Testis (tissue), 2 donors: ENCODE measurements at regions not wholly inside any gene's neighbourhood (a gene's known extent, or its start where the extent isn't known, plus 50 kb on each side); places are given as distances from the start of the nearest gene placed in this dataset.

Experiments used
- CTCF ChIP-seq, 3 experiments: fragments of 450-650 bp in 2 of 3; fragments of 200-600 bp in 1 of 3; sonication (generic) in 1 of 3; IDR thresholded peaks; one replicate each; pipeline ENCODE4 v1.5.1; 2016 to 2019; ENCODE audit warnings: antibody characterized with exemption in 3 of 3, mild to moderate bottlenecking in 2 of 3, moderate library complexity in 1 of 3
- POLR2A ChIP-seq: fragments of 450-650 bp; IDR thresholded peaks from one replicate; pipeline ENCODE4 v1.6.1; 2017; ENCODE audit warnings: antibody characterized with exemption, mild to moderate bottlenecking, moderate library complexity

- TF ChIP-seq CTCF (IDR thresholded peaks at IDR 0.05) = no peak
- TF ChIP-seq POLR2A = no peak
Measured at GRCh38 chr5:125142458-125142857, 396.0 kb upstream of the ZNF608 start.
